PC-3 (cell line): ENCODE measurements at regions not wholly inside any gene's neighbourhood (a gene's known extent, or its start where the extent isn't known, plus 50 kb on each side); places are given as distances from the start of the nearest gene placed in this dataset.

Source experiments
- ATAC-seq: fragments of 200-7000 bp; cut with Tn5 transposase; 2 replicates; pipeline ENCODE4 v1.9.1; 2020; ENCODE audit warnings: mild to moderate bottlenecking, moderate library complexity
- BruUV-seq: library from RNA; stranded (reverse); fragments of 400-500 nt; replicated peaks from 2 replicates; lab custom pipeline; 2021; lab: Mats Ljungman, UMichigan
- CTCF ChIA-PET: fragments of 300-600 bp; sonication (Branson Sonifier 250); formaldehyde crosslinking; loops from one replicate; lab custom pipeline; 2022; ENCODE audit warnings: antibody characterized with exemption; lab: Charles Lee
- POLR2A ChIA-PET: fragments of 300-600 bp; sonication (Branson Sonifier 250); formaldehyde crosslinking; loops from one replicate; lab custom pipeline; 2022; ENCODE audit warnings: antibody characterized with exemption; ENCODE audit not compliant: unreplicated experiment; lab: Charles Lee
- DNase-seq: peaks from one replicate; pipeline ENCODE4 v3.0.0-alpha.2; 2015
- H2AFZ ChIP-seq: fragments of 300-600 bp; sonication (generic); 2 replicates; pipeline ENCODE4 v1.6.0; 2016; ENCODE audit warnings: antibody characterized with exemption, low read length
- H3F3A ChIP-seq: fragments of 300-600 bp; sonication (generic); one replicate; pipeline ENCODE4 v1.6.0; 2017; ENCODE audit warnings: antibody characterized with exemption, low read length, control low read depth, mild to moderate bottlenecking; ENCODE audit not compliant: unreplicated experiment
- H3K27ac ChIP-seq: fragments of 300-600 bp; sonication (generic); 2 replicates; pipeline ENCODE4 v1.5.1; 2016; ENCODE audit warnings: mild to moderate bottlenecking, low read length
- H3K27me3 ChIP-seq: fragments of 300-600 bp; sonication (generic); 2 replicates; pipeline ENCODE4 v1.6.1; 2016; ENCODE audit warnings: low read length, mixed read lengths
- H3K36me3 ChIP-seq: fragments of 300-600 bp; sonication (generic); 2 replicates; pipeline ENCODE4 v1.6.1; 2016; ENCODE audit warnings: low read depth, mixed run types, low read length, mixed read lengths
- H3K4me1 ChIP-seq: fragments of 300-600 bp; sonication (generic); 2 replicates; pipeline ENCODE4 v1.5.1; 2016; ENCODE audit warnings: low read length; ENCODE audit not compliant: insufficient read depth
- H3K4me2 ChIP-seq: fragments of 300-600 bp; sonication (generic); 2 replicates; pipeline ENCODE4 v1.6.0; 2016; ENCODE audit warnings: low read length
- H3K4me3 ChIP-seq: fragments of 300-600 bp; sonication (generic); 2 replicates; pipeline ENCODE4 v1.5.1; 2016; ENCODE audit warnings: mild to moderate bottlenecking, low read length, mixed read lengths
- H3K79me2 ChIP-seq: fragments of 300-600 bp; sonication (generic); 2 replicates; pipeline ENCODE4 v1.6.1; 2017; ENCODE audit warnings: low read length, mixed read lengths
- H3K9ac ChIP-seq: fragments of 300-600 bp; sonication (generic); 2 replicates; pipeline ENCODE4 v1.6.0; 2016; ENCODE audit warnings: mild to moderate bottlenecking, low read length
- H3K9me2 ChIP-seq: fragments of 300-600 bp; sonication (generic); replicated peaks from 2 replicates; pipeline ENCODE4 v1.6.1; 2016; ENCODE audit warnings: mixed run types, low read length, mixed read lengths
- H3K9me3 ChIP-seq: fragments of 300-600 bp; sonication (generic); 2 replicates; pipeline ENCODE4 v1.6.1; 2016; ENCODE audit warnings: low read length, mixed read lengths
- H4K20me1 ChIP-seq: fragments of 300-600 bp; sonication (generic); 2 replicates; pipeline ENCODE4 v1.6.1; 2016; ENCODE audit warnings: low read length, mixed read lengths
- CTCF ChIP-seq: fragments of 300-600 bp; sonication (generic); conservative IDR thresholded peaks from 2 replicates; pipeline ENCODE4 v1.5.1; 2017; ENCODE audit warnings: antibody characterized with exemption, low read depth, mild to moderate bottlenecking, low read length
- EZH2 ChIP-seq: fragments of 300-600 bp; sonication (generic); IDR thresholded peaks from one replicate; pipeline ENCODE4 v1.6.1; 2017; ENCODE audit warnings: antibody characterized with exemption, mild to moderate bottlenecking, low read length; ENCODE audit not compliant: unreplicated experiment
- EZH2phosphoT487 ChIP-seq: fragments of 300-600 bp; sonication (generic); IDR thresholded peaks from 2 replicates; pipeline ENCODE4 v1.6.1; 2018; ENCODE audit warnings: mild to moderate bottlenecking, antibody characterized with exemption, low read length, borderline replicate concordance
- intact Hi-C: fragments of 100-400 bp; cut with micrococcal nuclease; formaldehyde crosslinking; loops from 2 replicates; pipeline ENCODE4 v1.9.0; 2023

- no peak for TF ChIP-seq EZH2phosphoT487
- TF ChIP-seq EZH2: no peak
- no peak for TF ChIP-seq CTCF
- ATAC-seq: no peak
- no peaks in the 10 kb centered on the region for H3K79me2 ChIP-seq
- no peaks in the 10 kb centered on the region for H3K36me3 ChIP-seq
- H3K27ac ChIP-seq: no peak overlapping the region
- no peaks in the 10 kb centered on the region for H3K9me3 ChIP-seq
- H3K9me2 ChIP-seq: no peaks in the 10 kb centered on the region
- no peak overlapping the region for H2AFZ ChIP-seq
- no peaks in the 10 kb centered on the region for H3K4me1 ChIP-seq
- CTCF ChIA-PET: interaction anchor here (0.5 kb wide), 1 partner anchor 177 kb away, joined by 3 read pairs; no protein-coding TSS in a partner anchor
- BruUV-seq: no TSS peak
- no peaks in the 10 kb centered on the region for H3F3A ChIP-seq
- no peak for DNase-seq
- no peaks in the 10 kb centered on the region for H3K27me3 ChIP-seq
- POLR2A ChIA-PET: no interaction called here
- H3K4me3 ChIP-seq: no peak overlapping the region
- H4K20me1 ChIP-seq: no peaks in the 10 kb centered on the region
- no peak overlapping the region for H3K4me2 ChIP-seq
- H3K9ac ChIP-seq: no peak overlapping the region
- intact Hi-C loops: no loop called here
These were observed 316.1 kb upstream of the TPM1 start for GRCh38 chr15:62726461-62726860.

DNA sequence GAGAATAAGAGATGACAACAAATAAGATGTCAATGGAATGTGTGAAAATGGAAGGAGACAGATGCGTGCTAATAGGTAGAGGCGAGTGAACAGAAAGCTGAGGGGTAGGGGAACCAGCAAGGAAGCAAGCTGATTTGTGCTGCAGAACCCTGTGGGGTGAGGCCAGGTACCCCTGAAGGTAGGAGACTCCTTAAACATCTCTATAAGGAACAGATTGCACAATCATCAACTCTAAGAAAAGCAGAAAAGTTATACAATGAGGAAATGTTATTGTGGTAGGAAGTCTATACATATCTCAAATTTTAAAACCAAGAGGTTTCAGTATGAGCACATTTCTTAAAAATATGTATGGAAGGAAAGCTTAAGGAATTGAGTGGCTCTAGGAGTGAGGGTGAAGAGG, 315.0 kb upstream of the TPM1 start:
- H3K9me2 ChIP-seq: no peaks in the 10 kb centered on the region
- BruUV-seq: no TSS peak
- intact Hi-C loops: no loop called here

More for the DNA sequence above, 315.0 kb upstream of the TPM1 start:
- ATAC-seq: no peak
- Histone ChIP-seq H3F3A (no peaks in the 10 kb centered on the region), H3K4me1 (no peaks in the 10 kb centered on the region), H3K9ac (no peak overlapping the region), H2AFZ (no peak overlapping the region), H3K27ac (no peak overlapping the region), H3K79me2 (no peaks in the 10 kb centered on the region), H3K27me3 (no peaks in the 10 kb centered on the region), H3K4me2 (no peak overlapping the region), H3K36me3 (no peaks in the 10 kb centered on the region), H3K4me3 (no peak overlapping the region), H4K20me1 (no peaks in the 10 kb centered on the region), H3K9me3 (no peaks in the 10 kb centered on the region)
- DNase-seq: no peak
- ChIA-PET POLR2A (no interaction called here), CTCF (no interaction called here)
- TF ChIP-seq EZH2phosphoT487 (no peak), EZH2 (no peak), CTCF (no peak)
